ENCODE measurements at regions not wholly inside any gene's neighbourhood (a gene's known extent, or its start where the extent isn't known, plus 50 kb on each side); places are given as distances from the start of the nearest gene placed in this dataset.
A peak's percentile ranks its signal among the peaks of the same experiment; 100 is the strongest.

DNA sequence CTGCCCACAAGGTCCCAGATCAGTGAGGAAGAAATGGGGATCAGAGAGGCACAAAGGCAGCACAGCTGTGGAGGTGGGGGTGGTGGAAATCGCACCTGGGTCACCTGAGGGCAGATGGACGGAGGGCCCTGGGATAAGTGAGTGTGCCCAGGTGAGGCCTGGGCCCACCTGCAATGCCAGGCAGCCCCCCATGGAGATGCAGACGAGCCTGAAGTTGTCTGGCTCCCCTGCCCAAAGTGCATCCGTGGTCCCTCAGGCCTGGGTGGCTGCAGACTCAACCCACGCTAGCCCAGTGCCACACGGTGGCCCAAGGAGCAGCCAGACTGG lies 84.9 kb downstream of the NCOR2 start:
- Histone ChIP-seq H3K27ac (no peak overlapping the region), H3K4me3 (no peak overlapping the region)
- DNase-seq (ENCODE audit: low spot score): no peak
- no peak for TF ChIP-seq CTCF (IDR thresholded peaks at IDR 0.05)

GRCh38 chr12:124481772-124482566 lies 85.4 kb downstream of the NCOR2 start:
- H3K27ac ChIP-seq: no peak overlapping the region
- DNase-seq (ENCODE audit: low spot score): no peak
- TF ChIP-seq CTCF (IDR thresholded peaks at IDR 0.05): no peak
- H3K4me3 ChIP-seq: no peak overlapping the region

DNA sequence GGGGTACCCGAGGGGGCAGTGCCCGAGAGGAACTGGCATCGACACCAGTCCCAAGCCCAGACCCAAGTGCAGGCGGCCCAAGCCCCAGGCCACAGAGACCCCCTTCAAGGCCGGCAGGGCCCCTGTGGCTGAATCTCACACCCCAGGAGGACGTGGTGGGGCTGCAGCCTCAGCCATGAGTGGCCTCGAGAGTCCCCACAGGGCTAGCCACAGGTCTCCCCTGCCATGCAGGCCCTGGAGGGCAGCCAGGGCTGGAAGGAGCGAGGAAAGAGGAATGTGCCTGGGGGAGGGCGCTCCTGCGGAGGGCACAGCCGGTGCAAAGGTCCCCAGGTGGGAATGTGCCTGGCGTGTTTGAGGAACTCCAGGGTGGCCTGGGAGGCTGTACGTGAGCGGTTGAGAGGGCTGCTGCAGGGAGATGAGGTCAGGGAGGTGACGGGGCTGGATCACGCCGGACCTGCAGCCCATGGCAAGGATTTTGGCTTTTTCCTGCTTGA lies 86.1 kb downstream of the NCOR2 start:
- Histone ChIP-seq H3K27ac (peak overlapping the region in 1 of 2 donors; percentile 26), H3K4me3 (no peak overlapping the region)
- TF ChIP-seq CTCF (IDR thresholded peaks at IDR 0.05): no peak
- DNase-seq (ENCODE audit: low spot score): no peak

GRCh38 chr12:124480469-124481256 lies 86.7 kb downstream of the NCOR2 start:
- no peak overlapping the region for H3K4me3 ChIP-seq
- no peak for DNase-seq (ENCODE audit: low spot score)
- H3K27ac ChIP-seq: peak overlapping the region in 1 of 2 donors; percentile 26
- no peak for TF ChIP-seq CTCF (IDR thresholded peaks at IDR 0.05)

GRCh38 chr12:124479680-124480468 lies 87.5 kb downstream of the NCOR2 start:
- no peak for DNase-seq (ENCODE audit: low spot score)
- no peak overlapping the region for H3K4me3 ChIP-seq
- no peak for TF ChIP-seq CTCF (IDR thresholded peaks at IDR 0.05)
- H3K27ac ChIP-seq: peak overlapping the region in 1 of 2 donors; percentile 26

- Histone ChIP-seq H3K4me3 (no peak overlapping the region), H3K27ac (no peak overlapping the region)
- no peak for TF ChIP-seq CTCF (IDR thresholded peaks at IDR 0.05)
- no peak for DNase-seq (ENCODE audit: low spot score)
Observed at GRCh38 chr12:124478985-124479645, 88.3 kb downstream of the NCOR2 start.

Measured in coronary artery (tissue), 2 donors.